ENCODE measurements at regions not wholly inside any gene's neighbourhood (a gene's known extent, or its start where the extent isn't known, plus 50 kb on each side); places are given as distances from the start of the nearest gene placed in this dataset.

- no peak for TF ChIP-seq EZH2 (IDR thresholded peaks at IDR 0.05; ENCODE audit: borderline replicate concordance, insufficient read depth, low read depth, low read length, poor library complexity, severe bottlenecking)
- TF ChIP-seq CTCF (IDR thresholded peaks at IDR 0.05), result no peak
Observed at GRCh38 chr6:105868823-105869460, 217.2 kb upstream of the PRDM1 start.
